Panc1 (cell line): ENCODE measurements at regions not wholly inside any gene's neighbourhood (a gene's known extent, or its start where the extent isn't known, plus 50 kb on each side); places are given as distances from the start of the nearest gene placed in this dataset.

Experiments used
- ATAC-seq: fragments of 200-7000 bp; cut with Tn5 transposase; 2 replicates; pipeline ENCODE4 v1.9.1; 2020; ENCODE audit warnings: mild to moderate bottlenecking, moderate library complexity
- BruUV-seq: library from RNA; stranded (reverse); fragments of 400-500 nt; replicated peaks from 2 replicates; lab custom pipeline; 2021; lab: Mats Ljungman, UMichigan
- CTCF ChIA-PET: fragments of 300-600 bp; sonication (Branson Sonifier 250); formaldehyde crosslinking; loops from one replicate; lab custom pipeline; 2022; ENCODE audit warnings: antibody characterized with exemption; lab: Charles Lee
- POLR2A ChIA-PET: fragments of 300-600 bp; sonication (Branson Sonifier 250); formaldehyde crosslinking; loops from one replicate; lab custom pipeline; 2022; ENCODE audit warnings: antibody characterized with exemption; lab: Charles Lee
- DNase-seq: peaks from one replicate; pipeline ENCODE4 v3.0.0-alpha.2; 2010; ENCODE audit warnings: low read depth, low spot score
- H3K27ac ChIP-seq: 2 replicates; pipeline ENCODE4 v1.5.1; 2011; ENCODE audit warnings: mild to moderate bottlenecking, low read length, inconsistent platforms
- H3K27me3 ChIP-seq: fragments of 200-500 bp; sonication (Bioruptor generic); 2 replicates; pipeline ENCODE4 v1.6.0; 2014; ENCODE audit warnings: low read length, inconsistent platforms; ENCODE audit not compliant: control insufficient read depth, insufficient read depth
- H3K36me3 ChIP-seq: fragments of 200-500 bp; sonication (Bioruptor generic); 2 replicates; pipeline ENCODE4 v1.5.1; 2014; ENCODE audit warnings: inconsistent platforms, mild to moderate bottlenecking, low read length, moderate library complexity; ENCODE audit not compliant: control insufficient read depth, insufficient read depth
- H3K4me1 ChIP-seq: 2 replicates; pipeline ENCODE4 v1.5.1; 2011; ENCODE audit warnings: inconsistent platforms, mild to moderate bottlenecking, low read length, moderate library complexity; ENCODE audit not compliant: control insufficient read depth, insufficient read depth
- H3K4me3 ChIP-seq, 2 experiments: 2 replicates each; pipeline ENCODE4 v1.5.1; 2011 to 2012; ENCODE audit warnings: low read depth in 2 of 2, low read length in 2 of 2, mild to moderate bottlenecking in 2 of 2, inconsistent platforms in 1 of 2, moderate library complexity in 1 of 2
- H3K9me3 ChIP-seq: fragments of 200-500 bp; sonication (Bioruptor generic); 2 replicates; pipeline ENCODE4 v1.5.1; 2014; ENCODE audit warnings: low read depth, mild to moderate bottlenecking, inconsistent platforms, low read length, moderate library complexity; ENCODE audit not compliant: control insufficient read depth, insufficient read depth
- POLR2AphosphoS5 ChIP-seq: IDR thresholded peaks from 2 replicates; pipeline ENCODE4 v1.6.1; 2012; ENCODE audit warnings: mild to moderate bottlenecking, low read depth, low read length, moderate library complexity
- SIN3A ChIP-seq: IDR thresholded peaks from 2 replicates; pipeline ENCODE4 v1.6.1; 2012; ENCODE audit warnings: low read depth, mild to moderate bottlenecking, low read length, moderate library complexity, borderline replicate concordance; ENCODE audit not compliant: insufficient read depth
- TCF7L2 ChIP-seq: IDR thresholded peaks from 2 replicates; pipeline ENCODE4 v1.6.1; 2011; ENCODE audit warnings: mild to moderate bottlenecking, low read depth, low read length, inconsistent platforms
- in situ Hi-C: cut with HindIII; loops from 2 replicates; pipeline ENCODE4 v1.10.0; 2016; ENCODE audit warnings: low sequenced_read_pairs, low pct_unique_long_range_greater_than_20kb
- intact Hi-C: fragments of 100-400 bp; cut with micrococcal nuclease; formaldehyde crosslinking; loops from one replicate; pipeline ENCODE4 v1.10.0; 2022; ENCODE audit not compliant: unreplicated experiment
- TF ChIP-seq, protein P1 (sequence below), 2 experiments: IDR thresholded peaks; 2 replicates each; pipeline ENCODE4 v1.6.1; 2011 to 2012; ENCODE audit warnings: low read depth in 2 of 2, control low read depth in 1 of 2, low read length in 1 of 2, mild to moderate bottlenecking in 1 of 2, moderate library complexity in 1 of 2; ENCODE audit not compliant: insufficient read depth in 1 of 2
- TF ChIP-seq, protein P2 (sequence below): fragments of 450-650 bp; IDR thresholded peaks from 2 replicates; pipeline ENCODE4 v1.5.1; 2017; ENCODE audit warnings: mild to moderate bottlenecking

DNA sequence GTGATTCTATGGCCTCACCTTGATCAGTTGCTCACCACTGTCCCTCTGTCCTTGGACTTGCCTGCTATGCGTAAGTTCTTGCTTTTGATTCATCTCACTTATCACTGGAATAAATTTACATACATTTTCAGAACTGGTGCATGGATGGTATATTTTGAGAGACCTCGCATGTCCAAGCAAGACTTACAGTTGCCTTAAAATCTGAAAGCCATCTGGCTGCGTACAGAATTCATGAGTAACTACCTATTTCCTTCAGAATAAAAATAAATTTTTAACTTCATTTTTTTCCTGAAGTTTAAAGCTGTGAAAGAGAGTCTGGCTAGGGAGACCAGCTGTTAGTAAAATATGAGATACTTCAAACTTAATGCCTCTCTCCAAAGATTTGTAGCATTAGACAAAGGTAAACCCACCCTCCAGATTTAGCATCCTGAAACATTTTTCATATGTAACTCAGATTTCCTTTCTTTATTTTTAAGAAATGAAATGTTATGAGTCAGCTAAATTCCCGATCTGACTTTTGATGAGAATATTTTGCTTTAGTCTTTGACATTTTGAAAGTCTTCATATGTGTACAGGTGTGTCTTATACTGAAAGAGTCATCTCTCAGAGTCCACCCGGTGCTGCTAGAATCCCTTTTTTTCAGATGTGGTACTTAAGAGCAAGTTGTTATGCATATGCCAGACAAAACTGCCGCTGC is 136.4 kb upstream of the CELF2 start:
- in situ Hi-C loops, result no loop called here
- no TSS peak for BruUV-seq
- no peaks in the 10 kb centered on the region for H3K36me3 ChIP-seq
- no peaks in the 10 kb centered on the region for H3K27me3 ChIP-seq
- DNase-seq, result no peak
- H3K4me1 ChIP-seq, result no peaks in the 10 kb centered on the region
- TF ChIP-seq, protein P1, sequence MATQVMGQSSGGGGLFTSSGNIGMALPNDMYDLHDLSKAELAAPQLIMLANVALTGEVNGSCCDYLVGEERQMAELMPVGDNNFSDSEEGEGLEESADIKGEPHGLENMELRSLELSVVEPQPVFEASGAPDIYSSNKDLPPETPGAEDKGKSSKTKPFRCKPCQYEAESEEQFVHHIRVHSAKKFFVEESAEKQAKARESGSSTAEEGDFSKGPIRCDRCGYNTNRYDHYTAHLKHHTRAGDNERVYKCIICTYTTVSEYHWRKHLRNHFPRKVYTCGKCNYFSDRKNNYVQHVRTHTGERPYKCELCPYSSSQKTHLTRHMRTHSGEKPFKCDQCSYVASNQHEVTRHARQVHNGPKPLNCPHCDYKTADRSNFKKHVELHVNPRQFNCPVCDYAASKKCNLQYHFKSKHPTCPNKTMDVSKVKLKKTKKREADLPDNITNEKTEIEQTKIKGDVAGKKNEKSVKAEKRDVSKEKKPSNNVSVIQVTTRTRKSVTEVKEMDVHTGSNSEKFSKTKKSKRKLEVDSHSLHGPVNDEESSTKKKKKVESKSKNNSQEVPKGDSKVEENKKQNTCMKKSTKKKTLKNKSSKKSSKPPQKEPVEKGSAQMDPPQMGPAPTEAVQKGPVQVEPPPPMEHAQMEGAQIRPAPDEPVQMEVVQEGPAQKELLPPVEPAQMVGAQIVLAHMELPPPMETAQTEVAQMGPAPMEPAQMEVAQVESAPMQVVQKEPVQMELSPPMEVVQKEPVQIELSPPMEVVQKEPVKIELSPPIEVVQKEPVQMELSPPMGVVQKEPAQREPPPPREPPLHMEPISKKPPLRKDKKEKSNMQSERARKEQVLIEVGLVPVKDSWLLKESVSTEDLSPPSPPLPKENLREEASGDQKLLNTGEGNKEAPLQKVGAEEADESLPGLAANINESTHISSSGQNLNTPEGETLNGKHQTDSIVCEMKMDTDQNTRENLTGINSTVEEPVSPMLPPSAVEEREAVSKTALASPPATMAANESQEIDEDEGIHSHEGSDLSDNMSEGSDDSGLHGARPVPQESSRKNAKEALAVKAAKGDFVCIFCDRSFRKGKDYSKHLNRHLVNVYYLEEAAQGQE (IDR thresholded peaks at IDR 0.05; ENCODE audit: insufficient read depth in 1 of 2, low read depth in 2 of 2, low read length in 1 of 2), result no peak
- TF ChIP-seq SIN3A (no peak), POLR2AphosphoS5 (no peak), TCF7L2 (no peak)
- TF ChIP-seq, protein P2, sequence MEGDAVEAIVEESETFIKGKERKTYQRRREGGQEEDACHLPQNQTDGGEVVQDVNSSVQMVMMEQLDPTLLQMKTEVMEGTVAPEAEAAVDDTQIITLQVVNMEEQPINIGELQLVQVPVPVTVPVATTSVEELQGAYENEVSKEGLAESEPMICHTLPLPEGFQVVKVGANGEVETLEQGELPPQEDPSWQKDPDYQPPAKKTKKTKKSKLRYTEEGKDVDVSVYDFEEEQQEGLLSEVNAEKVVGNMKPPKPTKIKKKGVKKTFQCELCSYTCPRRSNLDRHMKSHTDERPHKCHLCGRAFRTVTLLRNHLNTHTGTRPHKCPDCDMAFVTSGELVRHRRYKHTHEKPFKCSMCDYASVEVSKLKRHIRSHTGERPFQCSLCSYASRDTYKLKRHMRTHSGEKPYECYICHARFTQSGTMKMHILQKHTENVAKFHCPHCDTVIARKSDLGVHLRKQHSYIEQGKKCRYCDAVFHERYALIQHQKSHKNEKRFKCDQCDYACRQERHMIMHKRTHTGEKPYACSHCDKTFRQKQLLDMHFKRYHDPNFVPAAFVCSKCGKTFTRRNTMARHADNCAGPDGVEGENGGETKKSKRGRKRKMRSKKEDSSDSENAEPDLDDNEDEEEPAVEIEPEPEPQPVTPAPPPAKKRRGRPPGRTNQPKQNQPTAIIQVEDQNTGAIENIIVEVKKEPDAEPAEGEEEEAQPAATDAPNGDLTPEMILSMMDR, result no peak
- no peak overlapping the region for H3K4me3 ChIP-seq
- no peaks in the 10 kb centered on the region for H3K9me3 ChIP-seq
- ChIA-PET CTCF (no interaction called here), POLR2A (no interaction called here)
- ATAC-seq, result no peak
- intact Hi-C loops, result no loop called here
- H3K27ac ChIP-seq, result no peak overlapping the region

DNA sequence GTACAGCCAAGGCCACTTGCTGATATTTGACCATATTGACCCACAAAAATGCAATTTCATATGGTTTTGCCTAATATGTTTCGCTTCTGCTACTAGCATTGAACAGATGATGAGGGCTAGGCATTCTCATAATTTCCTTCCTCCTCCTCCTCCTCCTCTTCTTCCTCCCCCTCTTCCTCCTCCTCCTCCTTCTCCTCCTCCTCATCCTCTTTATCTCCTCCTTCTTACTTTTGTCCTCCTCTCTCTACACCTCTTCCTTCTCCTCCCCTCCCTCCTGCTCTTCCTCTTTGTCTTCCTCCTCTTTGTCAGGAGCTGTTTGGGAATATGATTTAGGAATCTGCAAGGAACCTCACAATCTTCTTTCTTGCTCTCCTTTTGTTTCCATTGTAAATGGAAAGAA is 133.9 kb upstream of the CELF2 start:
- ChIA-PET POLR2A (no interaction called here), CTCF (no interaction called here)
- Histone ChIP-seq H3K4me3 (no peak overlapping the region), H3K27me3 (no peaks in the 10 kb centered on the region), H3K4me1 (no peaks in the 10 kb centered on the region), H3K9me3 (no peaks in the 10 kb centered on the region), H3K36me3 (no peaks in the 10 kb centered on the region), H3K27ac (no peak overlapping the region)
- TF ChIP-seq, protein P2, result no peak
- TF ChIP-seq SIN3A, result no peak
- TF ChIP-seq, protein P1 (IDR thresholded peaks at IDR 0.05; ENCODE audit: insufficient read depth in 1 of 2, low read depth in 2 of 2, low read length in 1 of 2), result no peak
- TF ChIP-seq TCF7L2, result no peak
- TF ChIP-seq POLR2AphosphoS5, result no peak
- no peak for DNase-seq
- in situ Hi-C loops, result no loop called here
- BruUV-seq, result no TSS peak
- intact Hi-C loops, result no loop called here
- no peak for ATAC-seq
